ENCODE measurements at regions not wholly inside any gene's neighbourhood (a gene's known extent, or its start where the extent isn't known, plus 50 kb on each side); places are given as distances from the start of the nearest gene placed in this dataset.

- Mint-ChIP-seq H3K36me3 (ENCODE audit: low read depth) (no peaks in the 10 kb centered on the region), H3K4me3 (no peak overlapping the region), H3K27me3 (ENCODE audit: low read depth, poor library complexity) (no peaks in the 10 kb centered on the region), H3K9me3 (no peaks in the 10 kb centered on the region), H3K27ac (no peak overlapping the region), H3K4me1 (peaks cover 9% of the 10 kb centered on the region)
- no peak for TF ChIP-seq CTCF (IDR thresholded peaks at IDR 0.05)
- DNase-seq: no peak
Observed at GRCh38 chr6:104601721-104602120, 258.0 kb downstream of the HACE1 start.

GRCh38 chr6:104601131-104601651 is 258.5 kb downstream of the HACE1 start:
- Mint-ChIP-seq H3K9me3 (no peaks in the 10 kb centered on the region), H3K27me3 (ENCODE audit: low read depth, poor library complexity) (no peaks in the 10 kb centered on the region), H3K4me3 (no peak overlapping the region), H3K27ac (no peak overlapping the region), H3K36me3 (ENCODE audit: low read depth) (no peaks in the 10 kb centered on the region), H3K4me1 (peaks cover 9% of the 10 kb centered on the region)
- no peak for TF ChIP-seq CTCF (IDR thresholded peaks at IDR 0.05)
- no peak for DNase-seq

DNA sequence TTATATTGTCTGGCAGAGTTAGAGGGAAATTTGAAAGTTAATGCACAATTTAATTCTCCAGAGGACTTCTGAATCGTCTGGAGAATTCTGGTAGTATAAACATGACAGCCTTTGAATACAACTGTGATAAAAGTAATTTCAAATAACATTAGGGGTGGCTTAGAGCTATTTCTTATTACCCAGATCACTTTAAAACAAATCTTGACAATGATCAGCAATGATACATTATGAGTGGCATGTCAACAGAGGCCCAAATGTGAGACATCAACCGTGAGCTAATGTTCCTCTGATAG is 259.1 kb downstream of the HACE1 start:
- Mint-ChIP-seq H3K27me3 (ENCODE audit: low read depth, poor library complexity) (no peaks in the 10 kb centered on the region), H3K9me3 (no peaks in the 10 kb centered on the region), H3K36me3 (ENCODE audit: low read depth) (no peaks in the 10 kb centered on the region), H3K4me3 (no peak overlapping the region), H3K4me1 (peaks cover 9% of the 10 kb centered on the region), H3K27ac (no peak overlapping the region)
- TF ChIP-seq CTCF (IDR thresholded peaks at IDR 0.05): no peak
- no peak for DNase-seq

DNA sequence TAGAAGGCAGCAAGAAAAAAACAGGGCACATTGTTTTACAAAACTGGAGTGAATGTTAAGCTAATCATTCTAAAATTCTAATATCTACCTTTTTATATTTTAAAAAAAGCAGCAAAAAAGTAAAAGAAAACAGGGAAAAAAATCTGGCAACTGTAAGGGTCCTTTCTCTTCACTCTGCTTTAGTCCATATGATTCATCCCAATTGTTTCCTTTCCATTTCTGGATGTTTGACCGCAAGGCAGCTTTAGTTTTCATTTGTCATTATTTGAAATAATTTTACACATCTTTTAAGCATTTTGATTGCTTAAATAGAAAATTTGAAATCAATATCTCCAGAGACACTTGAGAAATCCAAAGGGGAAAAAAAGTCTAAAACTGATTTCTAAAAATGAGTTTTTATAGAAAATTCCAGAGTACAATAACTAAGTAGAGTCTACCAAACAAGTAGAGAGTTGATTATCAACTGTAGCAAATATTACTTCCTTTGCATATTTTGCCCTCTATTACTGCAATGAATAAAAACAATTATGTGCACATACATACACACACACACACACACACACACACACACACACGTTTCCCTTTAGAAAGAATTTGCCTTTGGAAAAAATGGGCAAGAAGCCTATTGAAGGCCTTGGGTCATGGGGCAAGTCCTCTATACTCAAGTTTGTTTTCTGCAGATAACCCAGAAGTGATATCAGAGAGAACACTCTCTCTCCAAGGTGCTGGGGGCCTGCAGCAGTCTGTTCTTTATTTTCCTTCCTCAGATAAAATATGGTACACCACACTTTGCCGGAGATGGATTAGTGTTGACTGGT is 259.7 kb downstream of the HACE1 start:
- H3K9me3 Mint-ChIP-seq: no peaks in the 10 kb centered on the region

GRCh38 chr6:104597541-104598050 is 262.1 kb downstream of the HACE1 start:
- H3K27ac Mint-ChIP-seq: no peak overlapping the region
- no peak overlapping the region for H3K4me3 Mint-ChIP-seq
- no peaks in the 10 kb centered on the region for H3K9me3 Mint-ChIP-seq
- H3K4me1 Mint-ChIP-seq: peaks cover 9% of the 10 kb centered on the region
- TF ChIP-seq CTCF (IDR thresholded peaks at IDR 0.05): no peak
- DNase-seq: no peak
- H3K36me3 Mint-ChIP-seq (ENCODE audit: low read depth): no peaks in the 10 kb centered on the region
- no peaks in the 10 kb centered on the region for H3K27me3 Mint-ChIP-seq (ENCODE audit: low read depth, poor library complexity)

More for the DNA sequence above, 259.7 kb downstream of the HACE1 start:
- Mint-ChIP-seq H3K4me3 (no peak overlapping the region), H3K4me1 (peaks cover 9% of the 10 kb centered on the region), H3K27me3 (ENCODE audit: low read depth, poor library complexity) (no peaks in the 10 kb centered on the region), H3K36me3 (ENCODE audit: low read depth) (no peaks in the 10 kb centered on the region), H3K27ac (no peak overlapping the region)
- no peak for TF ChIP-seq CTCF (IDR thresholded peaks at IDR 0.05)
- no peak for DNase-seq

DNA sequence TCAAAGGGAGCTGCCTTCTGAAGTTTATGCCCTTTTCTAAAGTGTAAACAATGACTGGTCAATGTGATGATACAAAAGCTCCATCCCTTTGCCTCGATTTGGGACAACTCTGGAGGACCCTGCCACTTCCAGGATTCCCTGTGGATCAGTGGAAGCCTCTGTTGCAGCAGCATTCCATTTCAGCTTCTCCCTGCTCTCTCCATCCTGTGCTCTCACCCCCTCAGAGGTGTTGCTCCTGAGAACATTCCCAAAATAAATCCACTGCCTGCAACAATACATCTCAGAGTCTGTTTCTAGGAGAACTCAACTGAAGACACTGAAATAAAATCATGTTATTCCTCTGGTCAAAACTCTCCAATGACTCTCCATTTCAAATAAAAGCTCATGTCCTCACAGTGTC is 263.6 kb downstream of the HACE1 start:
- no peak for TF ChIP-seq CTCF (IDR thresholded peaks at IDR 0.05)
- Mint-ChIP-seq H3K4me1 (peaks cover 9% of the 10 kb centered on the region), H3K27me3 (ENCODE audit: low read depth, poor library complexity) (no peaks in the 10 kb centered on the region), H3K4me3 (no peak overlapping the region), H3K27ac (no peak overlapping the region), H3K36me3 (ENCODE audit: low read depth) (no peaks in the 10 kb centered on the region), H3K9me3 (no peaks in the 10 kb centered on the region)
- no peak for DNase-seq

All from nephron progenitor cell (in vitro differentiated cells).